GM23338 (cell line): ENCODE measurements at regions not wholly inside any gene's neighbourhood (a gene's known extent, or its start where the extent isn't known, plus 50 kb on each side); places are given as distances from the start of the nearest gene placed in this dataset.
A peak's percentile ranks its signal among the peaks of the same experiment; 100 is the strongest.

Experiments used
- ATAC-seq: fragments of 200-7000 bp; cut with Tn5 transposase; 3 replicates; pipeline ENCODE4 v1.9.1; 2020
- DNase-seq: peaks from one replicate; pipeline ENCODE4 v3.0.0-alpha.2; 2015; ENCODE audit warnings: low spot score
- H2AFZ ChIP-seq: fragments of 200-600 bp; sonication (generic); 2 replicates; pipeline ENCODE4 v1.8.0; 2016; ENCODE audit warnings: antibody characterized with exemption, mild to moderate bottlenecking, moderate library complexity
- H3F3A ChIP-seq: fragments of 200-600 bp; sonication (generic); replicated peaks from 2 replicates; pipeline ENCODE4 v1.8.0; 2017; ENCODE audit warnings: antibody characterized with exemption, mixed run types, low read depth
- H3K27ac ChIP-seq: fragments of 200-600 bp; sonication (generic); 2 replicates; pipeline ENCODE4 v1.6.1; 2016; ENCODE audit warnings: low read depth
- H3K27me3 ChIP-seq: fragments of 200-600 bp; sonication (generic); 2 replicates; pipeline ENCODE4 v1.8.0; 2016; ENCODE audit warnings: mild to moderate bottlenecking, mixed run types, moderate library complexity; ENCODE audit not compliant: insufficient read depth
- H3K36me3 ChIP-seq: fragments of 200-600 bp; sonication (generic); 2 replicates; pipeline ENCODE4 v1.8.0; 2016; ENCODE audit warnings: mild to moderate bottlenecking; ENCODE audit not compliant: insufficient read depth
- H3K4me1 ChIP-seq: fragments of 200-600 bp; sonication (generic); 2 replicates; pipeline ENCODE4 v1.8.0; 2016; ENCODE audit warnings: mild to moderate bottlenecking, moderate library complexity; ENCODE audit not compliant: insufficient read depth
- H3K4me2 ChIP-seq: fragments of 200-600 bp; sonication (generic); 2 replicates; pipeline ENCODE4 v1.7.1; 2017; ENCODE audit warnings: mixed run types
- H3K4me3 ChIP-seq: fragments of 200-600 bp; sonication (generic); 2 replicates; pipeline ENCODE4 v1.6.1; 2016; ENCODE audit warnings: mixed run types
- H3K79me2 ChIP-seq: fragments of 200-600 bp; sonication (generic); replicated peaks from 2 replicates; pipeline ENCODE4 v1.8.0; 2017; ENCODE audit warnings: mild to moderate bottlenecking; ENCODE audit not compliant: insufficient read depth
- H3K9me2 ChIP-seq: fragments of 200-600 bp; sonication (generic); 2 replicates; pipeline ENCODE4 v1.8.0; 2017; ENCODE audit not compliant: insufficient read depth
- H4K20me1 ChIP-seq: fragments of 200-600 bp; sonication (generic); replicated peaks from 2 replicates; pipeline ENCODE4 v1.8.0; 2017; ENCODE audit warnings: mild to moderate bottlenecking; ENCODE audit not compliant: insufficient read depth
- H3K27ac Mint-ChIP-seq: 2 replicates; pipeline ENCODE4 v1.8.0; 2020; ENCODE audit warnings: inconsistent platforms, mild to moderate bottlenecking, moderate library complexity, mixed read lengths
- H3K27me3 Mint-ChIP-seq: 3 replicates; pipeline ENCODE4 v1.8.0; 2022; ENCODE audit warnings: low read depth, mild to moderate bottlenecking, moderate library complexity, mixed read lengths, inconsistent platforms; ENCODE audit not compliant: insufficient read depth, poor library complexity
- H3K36me3 Mint-ChIP-seq: 3 replicates; pipeline ENCODE4 v1.8.0; 2021; ENCODE audit warnings: low read depth, mild to moderate bottlenecking, inconsistent platforms, moderate library complexity, mixed read lengths
- H3K4me1 Mint-ChIP-seq: 3 replicates; pipeline ENCODE4 v1.8.0; 2020; ENCODE audit warnings: mild to moderate bottlenecking, inconsistent platforms, mixed read lengths
- H3K4me3 Mint-ChIP-seq: 3 replicates; pipeline ENCODE4 v1.8.0; 2021; ENCODE audit warnings: moderate library complexity, mild to moderate bottlenecking, inconsistent platforms, mixed read lengths
- H3K9me3 Mint-ChIP-seq: 3 replicates; pipeline ENCODE4 v1.8.0; 2020; ENCODE audit warnings: moderate library complexity, mild to moderate bottlenecking, inconsistent platforms, mixed read lengths
- CREB1 ChIP-seq: fragments of 250-450 bp; sonication (Bioruptor Pico); IDR thresholded peaks from 2 replicates; pipeline ENCODE4 v1.5.0; 2020; ENCODE audit warnings: low read depth, mild to moderate bottlenecking, moderate library complexity
- CTCF ChIP-seq, 2 experiments: fragments of 200-600 bp in 1 of 2; sonication (generic) in 1 of 2; conservative IDR thresholded peaks; 2 replicates each; pipeline versions ENCODE4 v1.5.1 to v1.6.1; 2016 to 2017; ENCODE audit warnings: antibody characterized with exemption in 2 of 2, low read depth in 2 of 2, mild to moderate bottlenecking in 2 of 2, moderate library complexity in 1 of 2
- ETS1 ChIP-seq: IDR thresholded peaks from 2 replicates; pipeline ENCODE4 v1.6.1; 2016; ENCODE audit warnings: antibody characterized with exemption
- EZH2 ChIP-seq: fragments of 200-600 bp; sonication (generic); IDR thresholded peaks from one replicate; pipeline ENCODE4 v1.8.0; 2017; ENCODE audit warnings: antibody characterized with exemption, mild to moderate bottlenecking, low read depth; ENCODE audit not compliant: unreplicated experiment
- JUNB ChIP-seq: IDR thresholded peaks from one replicate; pipeline ENCODE4 v1.6.1; 2016; ENCODE audit warnings: antibody characterized with exemption; ENCODE audit not compliant: unreplicated experiment
- NANOG ChIP-seq: IDR thresholded peaks from 2 replicates; pipeline ENCODE4 v1.6.1; 2016; ENCODE audit warnings: antibody characterized with exemption, borderline replicate concordance
- REST ChIP-seq: IDR thresholded peaks from one replicate; pipeline ENCODE4 v1.6.1; 2018; ENCODE audit warnings: antibody characterized with exemption; ENCODE audit not compliant: unreplicated experiment
- STAT1 ChIP-seq: IDR thresholded peaks from one replicate; pipeline ENCODE4 v1.6.1; 2016; ENCODE audit warnings: antibody characterized with exemption; ENCODE audit not compliant: unreplicated experiment
- ZNF114 ChIP-seq: fragments of 250-450 bp; sonication (Bioruptor Pico); IDR thresholded peaks from 2 replicates; pipeline ENCODE4 v1.5.0; 2020; ENCODE audit warnings: mild to moderate bottlenecking, moderate library complexity
- ZNF331 ChIP-seq: fragments of 250-450 bp; sonication (Bioruptor Pico); IDR thresholded peaks from 2 replicates; pipeline ENCODE4 v1.5.0; 2020; ENCODE audit warnings: low read depth, mild to moderate bottlenecking, moderate library complexity

DNA sequence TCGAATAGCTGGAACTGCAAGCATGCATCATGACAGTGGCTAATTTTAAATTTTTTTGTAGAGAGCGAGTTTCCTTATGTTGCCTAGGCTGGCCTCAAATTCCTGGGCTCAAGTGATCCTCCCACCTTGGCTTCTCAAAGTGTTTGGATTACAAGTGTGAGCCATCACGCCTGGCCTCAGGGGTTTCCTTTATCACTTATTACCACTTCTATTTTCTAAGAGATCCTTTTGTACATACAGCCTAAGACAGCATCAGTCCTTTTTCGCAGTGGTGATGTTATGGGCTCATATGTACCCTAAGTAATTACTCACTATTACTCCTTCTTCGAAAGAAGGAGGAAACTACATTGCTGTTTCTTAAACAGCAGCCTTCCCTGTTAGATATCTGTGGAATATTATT lies 54.1 kb upstream of the CDKN2AIP start:
- Histone ChIP-seq H3K79me2 (no peaks in the 10 kb centered on the region), H3F3A (no peaks in the 10 kb centered on the region), H2AFZ (no peak overlapping the region), H3K4me1 (no peaks in the 10 kb centered on the region), H4K20me1 (no peaks in the 10 kb centered on the region), H3K27ac (no peak overlapping the region), H3K4me3 (no peak overlapping the region), H3K27me3 (no peaks in the 10 kb centered on the region), H3K4me2 (no peak overlapping the region), H3K9me2 (no peaks in the 10 kb centered on the region), H3K36me3 (no peaks in the 10 kb centered on the region)
- no peak overlapping the region for H3K4me3 Mint-ChIP-seq
- no peak overlapping the region for H3K27ac Mint-ChIP-seq
- peaks cover 2% of the 10 kb centered on the region; the same call in 1 of the 3 replicates for H3K36me3 Mint-ChIP-seq
- TF ChIP-seq CREB1 (CRISPR knock-in tag) (no peak), NANOG (no peak), JUNB (no peak), REST (no peak)
- peaks cover 2% of the 10 kb centered on the region for H3K27me3 Mint-ChIP-seq
- ATAC-seq (no peak), DNase-seq (no peak)
- H3K9me3 Mint-ChIP-seq: peaks cover 4% of the 10 kb centered on the region
- H3K4me1 Mint-ChIP-seq: peaks cover 4% of the 10 kb centered on the region; the same call in 2 of the 3 replicates

GRCh38 chr4:183391204-183391603 lies 53.2 kb upstream of the CDKN2AIP start:
- Histone ChIP-seq H3K27me3 (no peaks in the 10 kb centered on the region), H2AFZ (peak overlapping the region; percentile 72), H3K4me1 (no peaks in the 10 kb centered on the region), H3K79me2 (no peaks in the 10 kb centered on the region), H3K4me2 (no peak overlapping the region), H3K36me3 (no peaks in the 10 kb centered on the region), H4K20me1 (no peaks in the 10 kb centered on the region), H3K9me2 (no peaks in the 10 kb centered on the region), H3K27ac (no peak overlapping the region), H3F3A (no peaks in the 10 kb centered on the region), H3K4me3 (no peak overlapping the region)
- peaks cover 2% of the 10 kb centered on the region for H3K27me3 Mint-ChIP-seq
- no peak overlapping the region for H3K4me3 Mint-ChIP-seq
- DNase-seq: no peak
- H3K36me3 Mint-ChIP-seq: no peaks in the 10 kb centered on the region
- peak; percentile 45 for ATAC-seq
- H3K27ac Mint-ChIP-seq: no peak overlapping the region
- peaks cover 4% of the 10 kb centered on the region; the same call in 2 of the 3 replicates for H3K4me1 Mint-ChIP-seq
- no peaks in the 10 kb centered on the region; the same call in 2 of the 3 replicates for H3K9me3 Mint-ChIP-seq
- no peak for TF ChIP-seq EZH2
- TF ChIP-seq JUNB: no peak
- no peak for TF ChIP-seq CTCF (conservative IDR thresholded peaks at IDR 0.05; ENCODE audit: low read depth in 2 of 2)
- TF ChIP-seq CREB1 (CRISPR knock-in tag): no peak
- TF ChIP-seq NANOG: no peak
- no peak for TF ChIP-seq REST
- TF ChIP-seq STAT1: no peak
- no peak for TF ChIP-seq ETS1
- no peak for TF ChIP-seq ZNF331 (CRISPR knock-in tag)
- no peak for TF ChIP-seq ZNF114
